IMR-90 (cell line): ENCODE measurements at regions not wholly inside any gene's neighbourhood (a gene's known extent, or its start where the extent isn't known, plus 50 kb on each side); places are given as distances from the start of the nearest gene placed in this dataset.

Experiments used
- ATAC-seq: fragments of 200-7000 bp; cut with Tn5 transposase; 2 replicates; pipeline ENCODE4 v1.9.1; 2020; ENCODE audit warnings: low read depth, mild to moderate bottlenecking, moderate library complexity
- BruUV-seq: library from RNA; stranded (reverse); fragments of 400-500 nt; replicated peaks from 2 replicates; lab custom pipeline; 2021; lab: Mats Ljungman, UMichigan
- CTCF ChIA-PET: fragments of 300-600 bp; formaldehyde crosslinking; extraction: SDS; loops from one replicate; lab custom pipeline; 2021; ENCODE audit warnings: antibody characterized with exemption; lab: Yijun Ruan, JAX
- POLR2A ChIA-PET: fragments of 300-600 bp; sonication (Branson Sonifier 250); formaldehyde crosslinking; loops from one replicate; lab custom pipeline; 2022; ENCODE audit warnings: antibody characterized with exemption; ENCODE audit not compliant: unreplicated experiment; lab: Charles Lee
- DNase-seq: peaks from one replicate; pipeline ENCODE4 v3.0.0; 2013
- H2AFZ ChIP-seq: replicated peaks from 2 replicates; pipeline ENCODE3; 2013; ENCODE audit warnings: low read length, mild to moderate bottlenecking; ENCODE audit not compliant: poor library complexity
- H2AK5ac ChIP-seq: 2 replicates; pipeline ENCODE4 v1.6.1; 2013; ENCODE audit warnings: low read depth, low read length, inconsistent platforms
- H2AK9ac ChIP-seq: replicated peaks from 2 replicates; pipeline ENCODE3; 2013; ENCODE audit warnings: mild to moderate bottlenecking, low read depth, low read length, moderate library complexity; ENCODE audit not compliant: poor library complexity
- H2BK120ac ChIP-seq: 2 replicates; pipeline ENCODE4 v1.6.1; 2013; ENCODE audit warnings: low read depth, low read length, inconsistent platforms
- H2BK15ac ChIP-seq: 3 replicates; pipeline ENCODE4 v1.6.1; 2013; ENCODE audit warnings: low read depth, low read length, inconsistent platforms
- H2BK20ac ChIP-seq: 2 replicates; pipeline ENCODE4 v1.6.1; 2013; ENCODE audit warnings: low read depth, mild to moderate bottlenecking, inconsistent platforms, low read length, moderate library complexity
- H2BK5ac ChIP-seq: 2 replicates; pipeline ENCODE4 v1.6.1; 2013; ENCODE audit warnings: mild to moderate bottlenecking, low read depth, low read length, inconsistent platforms; ENCODE audit not compliant: poor library complexity, severe bottlenecking
- H3K14ac ChIP-seq: replicated peaks from 2 replicates; pipeline ENCODE4 v1.6.1; 2013; ENCODE audit warnings: low read depth, low read length, inconsistent platforms
- H3K18ac ChIP-seq: 2 replicates; pipeline ENCODE4 v1.6.1; 2013; ENCODE audit warnings: low read depth, low read length, control low read depth
- H3K23ac ChIP-seq: 2 replicates; pipeline ENCODE4 v1.6.1; 2013; ENCODE audit warnings: low read depth, low read length, inconsistent platforms
- H3K27ac ChIP-seq: 2 replicates; pipeline ENCODE4 v1.5.1; 2013; ENCODE audit warnings: mild to moderate bottlenecking, control low read depth, low read length; ENCODE audit not compliant: insufficient read depth
- H3K27me3 ChIP-seq: 2 replicates; pipeline ENCODE4 v1.6.1; 2013; ENCODE audit warnings: low read length; ENCODE audit not compliant: control insufficient read depth, insufficient read depth
- H3K36me3 ChIP-seq: 2 replicates; pipeline ENCODE4 v1.6.1; 2013; ENCODE audit warnings: low read length, mixed read lengths; ENCODE audit not compliant: control insufficient read depth, insufficient read depth
- H3K4ac ChIP-seq: 2 replicates; pipeline ENCODE4 v1.6.1; 2013; ENCODE audit warnings: low read depth, low read length, inconsistent platforms
- H3K4me1 ChIP-seq: 2 replicates; pipeline ENCODE4 v1.6.1; 2013; ENCODE audit warnings: low read length, mixed read lengths; ENCODE audit not compliant: control insufficient read depth, insufficient read depth
- H3K4me2 ChIP-seq: 2 replicates; pipeline ENCODE4 v1.6.1; 2013; ENCODE audit warnings: low read depth, mild to moderate bottlenecking, control low read depth, low read length, moderate library complexity
- H3K4me3 ChIP-seq: 2 replicates; pipeline ENCODE4 v1.5.1; 2013; ENCODE audit warnings: low read depth, mild to moderate bottlenecking, control low read depth, low read length, moderate library complexity; ENCODE audit not compliant: insufficient read depth
- H3K56ac ChIP-seq: 2 replicates; pipeline ENCODE4 v1.6.1; 2013; ENCODE audit warnings: low read length, inconsistent platforms; ENCODE audit not compliant: insufficient read depth; ENCODE audit errors: extremely low read depth
- H3K79me1 ChIP-seq, 2 experiments: 2 replicates each; pipeline ENCODE4 v1.6.1; 2013; ENCODE audit warnings: low read length in 2 of 2, inconsistent platforms in 1 of 2, low read depth in 1 of 2
- H3K9ac ChIP-seq: 2 replicates; pipeline ENCODE4 v1.6.1; 2013; ENCODE audit warnings: low read depth, low read length, control low read depth
- H3K9me1 ChIP-seq: 2 replicates; pipeline ENCODE4 v1.6.1; 2013; ENCODE audit warnings: low read length, inconsistent platforms; ENCODE audit not compliant: insufficient read depth
- H3K9me3 ChIP-seq: 2 replicates; pipeline ENCODE4 v1.6.1; 2013; ENCODE audit warnings: low read length; ENCODE audit not compliant: control insufficient read depth, insufficient read depth
- H4K20me1 ChIP-seq: 2 replicates; pipeline ENCODE4 v1.6.1; 2013; ENCODE audit warnings: low read length, inconsistent platforms; ENCODE audit not compliant: insufficient read depth
- H4K5ac ChIP-seq: 2 replicates; pipeline ENCODE4 v1.6.1; 2013; ENCODE audit warnings: mild to moderate bottlenecking, low read depth, low read length, control low read depth
- H4K8ac ChIP-seq, 2 experiments: 2 replicates each; pipeline ENCODE4 v1.6.1; 2013; ENCODE audit warnings: low read depth in 2 of 2, low read length in 2 of 2, control low read depth in 1 of 2, inconsistent platforms in 1 of 2
- H4K91ac ChIP-seq: 2 replicates; pipeline ENCODE4 v1.6.1; 2013; ENCODE audit warnings: low read depth, low read length, inconsistent platforms; ENCODE audit not compliant: insufficient read depth
- BHLHE40 ChIP-seq: fragments of 150-350 bp; IDR thresholded peaks from 2 replicates; pipeline ENCODE4 v1.6.1; 2016; ENCODE audit warnings: mild to moderate bottlenecking, low read depth, low read length
- CEBPB ChIP-seq: IDR thresholded peaks from 2 replicates; pipeline ENCODE4 v1.6.1; 2012; ENCODE audit warnings: low read depth, low read length, improper control_type of control experiment
- CHD1 ChIP-seq: IDR thresholded peaks from 2 replicates; pipeline ENCODE4 v1.6.1; 2012; ENCODE audit warnings: low read depth, low read length, improper control_type of control experiment
- FOS ChIP-seq: fragments of 150-350 bp; IDR thresholded peaks from 2 replicates; pipeline ENCODE4 v1.6.1; 2016; ENCODE audit warnings: low read depth, low read length
- MAZ ChIP-seq: IDR thresholded peaks from 2 replicates; pipeline ENCODE4 v1.6.1; 2012; ENCODE audit warnings: low read depth, mild to moderate bottlenecking, low read length, improper control_type of control experiment, moderate library complexity, borderline replicate concordance
- NFE2L2 ChIP-seq: fragments of 150-350 bp; IDR thresholded peaks from 2 replicates; pipeline ENCODE4 v1.6.1; 2016; ENCODE audit warnings: low read depth, mild to moderate bottlenecking, low read length
- POLR2A ChIP-seq: IDR thresholded peaks from 2 replicates; pipeline ENCODE4 v1.6.1; 2012; ENCODE audit warnings: mild to moderate bottlenecking, low read depth, low read length
- SMC3 ChIP-seq: fragments of 150-350 bp; IDR thresholded peaks from 2 replicates; pipeline ENCODE4 v1.6.1; 2016; ENCODE audit warnings: low read depth, mild to moderate bottlenecking, antibody characterized with exemption, low read length, moderate library complexity
- WGBS, 2 experiments: methylation state at CpG; one replicate each; pipeline versions ENCODE4 v1.1.5 to v1.1.7; 2013; ENCODE audit warnings: missing lambda C conversion rate in 2 of 2; ENCODE audit not compliant: insufficient read length in 1 of 2; ENCODE audit errors: extremely low coverage in 2 of 2; 5-methylcytosine and 5-hydroxymethylcytosine counted together
- dilution Hi-C: fragments of 300-500 bp; cut with HindIII; formaldehyde crosslinking; loops from one replicate; pipeline ENCODE4 v1.14.3; 2018; ENCODE audit warnings: low sequenced_read_pairs; ENCODE audit not compliant: unreplicated experiment
- in situ Hi-C: fragments of 300-500 bp; cut with MboI; formaldehyde crosslinking; loops from 3 replicates; pipeline ENCODE4 v1.14.3; 2019; ENCODE audit warnings: low sequenced_read_pairs, inconsistent platforms, mixed read lengths
- intact Hi-C: fragments of 100-400 bp; cut with micrococcal nuclease; formaldehyde crosslinking; loops from 2 replicates; pipeline ENCODE4 v1.10.0; 2022
- TF ChIP-seq, protein P1 (sequence below): fragments of 150-350 bp; IDR thresholded peaks from 2 replicates; pipeline ENCODE4 v1.6.1; 2017; ENCODE audit warnings: mild to moderate bottlenecking, antibody characterized with exemption, low read length, low read depth
- TF ChIP-seq, protein P2 (sequence below): conservative IDR thresholded peaks from 2 replicates; pipeline ENCODE4 v1.5.1; 2012; ENCODE audit warnings: mild to moderate bottlenecking, low read depth, low read length, improper control_type of control experiment
- TF ChIP-seq, protein P3 (sequence below): fragments of 150-350 bp; IDR thresholded peaks from 2 replicates; pipeline ENCODE4 v1.6.1; 2016; ENCODE audit warnings: low read depth, mild to moderate bottlenecking, low read length, moderate library complexity, borderline replicate concordance

DNA sequence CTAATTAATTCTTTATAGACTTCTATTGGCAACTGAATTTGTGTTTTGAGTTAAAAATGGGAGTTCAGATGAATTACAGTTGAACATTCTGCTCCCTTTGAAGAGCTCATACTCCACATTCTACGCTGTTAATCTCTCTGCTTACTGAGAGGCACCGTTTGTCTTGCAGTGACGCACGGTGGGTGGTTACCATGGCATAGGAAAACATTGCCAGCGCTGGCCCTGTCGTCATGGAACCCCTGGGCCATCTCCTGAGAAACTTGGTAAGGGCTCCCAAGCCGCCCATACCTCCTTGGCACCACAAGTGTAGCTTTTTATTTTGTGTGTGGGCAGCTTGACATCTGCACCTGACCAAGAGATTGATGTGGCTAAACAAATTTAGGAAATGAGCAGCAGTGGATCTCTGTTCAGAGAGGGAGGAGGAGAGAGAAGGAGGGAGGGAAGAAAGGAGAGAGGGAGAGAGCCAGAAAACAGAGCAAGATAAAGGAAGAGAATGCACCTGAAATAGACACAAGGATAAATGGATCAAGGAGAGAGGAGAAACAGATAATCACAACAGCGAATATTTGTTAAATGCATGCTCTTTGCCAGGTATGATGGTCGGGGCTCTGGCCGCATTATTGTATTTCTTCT, 398.5 kb downstream of the HAPSTR1 start:
- TF ChIP-seq, protein P1, sequence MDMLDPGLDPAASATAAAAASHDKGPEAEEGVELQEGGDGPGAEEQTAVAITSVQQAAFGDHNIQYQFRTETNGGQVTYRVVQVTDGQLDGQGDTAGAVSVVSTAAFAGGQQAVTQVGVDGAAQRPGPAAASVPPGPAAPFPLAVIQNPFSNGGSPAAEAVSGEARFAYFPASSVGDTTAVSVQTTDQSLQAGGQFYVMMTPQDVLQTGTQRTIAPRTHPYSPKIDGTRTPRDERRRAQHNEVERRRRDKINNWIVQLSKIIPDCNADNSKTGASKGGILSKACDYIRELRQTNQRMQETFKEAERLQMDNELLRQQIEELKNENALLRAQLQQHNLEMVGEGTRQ, result no peak
- no peak for TF ChIP-seq SMC3
- no peak for TF ChIP-seq BHLHE40
- TF ChIP-seq FOS, result no peak
- no peak for TF ChIP-seq MAZ
- TF ChIP-seq, protein P2, sequence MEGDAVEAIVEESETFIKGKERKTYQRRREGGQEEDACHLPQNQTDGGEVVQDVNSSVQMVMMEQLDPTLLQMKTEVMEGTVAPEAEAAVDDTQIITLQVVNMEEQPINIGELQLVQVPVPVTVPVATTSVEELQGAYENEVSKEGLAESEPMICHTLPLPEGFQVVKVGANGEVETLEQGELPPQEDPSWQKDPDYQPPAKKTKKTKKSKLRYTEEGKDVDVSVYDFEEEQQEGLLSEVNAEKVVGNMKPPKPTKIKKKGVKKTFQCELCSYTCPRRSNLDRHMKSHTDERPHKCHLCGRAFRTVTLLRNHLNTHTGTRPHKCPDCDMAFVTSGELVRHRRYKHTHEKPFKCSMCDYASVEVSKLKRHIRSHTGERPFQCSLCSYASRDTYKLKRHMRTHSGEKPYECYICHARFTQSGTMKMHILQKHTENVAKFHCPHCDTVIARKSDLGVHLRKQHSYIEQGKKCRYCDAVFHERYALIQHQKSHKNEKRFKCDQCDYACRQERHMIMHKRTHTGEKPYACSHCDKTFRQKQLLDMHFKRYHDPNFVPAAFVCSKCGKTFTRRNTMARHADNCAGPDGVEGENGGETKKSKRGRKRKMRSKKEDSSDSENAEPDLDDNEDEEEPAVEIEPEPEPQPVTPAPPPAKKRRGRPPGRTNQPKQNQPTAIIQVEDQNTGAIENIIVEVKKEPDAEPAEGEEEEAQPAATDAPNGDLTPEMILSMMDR, result no peak
- TF ChIP-seq NFE2L2, result no peak
- TF ChIP-seq CEBPB, result no peak
- no peak for TF ChIP-seq CHD1
- TF ChIP-seq, protein P3, sequence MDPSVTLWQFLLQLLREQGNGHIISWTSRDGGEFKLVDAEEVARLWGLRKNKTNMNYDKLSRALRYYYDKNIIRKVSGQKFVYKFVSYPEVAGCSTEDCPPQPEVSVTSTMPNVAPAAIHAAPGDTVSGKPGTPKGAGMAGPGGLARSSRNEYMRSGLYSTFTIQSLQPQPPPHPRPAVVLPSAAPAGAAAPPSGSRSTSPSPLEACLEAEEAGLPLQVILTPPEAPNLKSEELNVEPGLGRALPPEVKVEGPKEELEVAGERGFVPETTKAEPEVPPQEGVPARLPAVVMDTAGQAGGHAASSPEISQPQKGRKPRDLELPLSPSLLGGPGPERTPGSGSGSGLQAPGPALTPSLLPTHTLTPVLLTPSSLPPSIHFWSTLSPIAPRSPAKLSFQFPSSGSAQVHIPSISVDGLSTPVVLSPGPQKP, result no peak
- TF ChIP-seq POLR2A, result no peak
- CTCF ChIA-PET, result no interaction called here
- Histone ChIP-seq H3K4me2 (no peak overlapping the region), H4K20me1 (no peaks in the 10 kb centered on the region), H3K4me3 (no peak overlapping the region), H2BK120ac (no peak overlapping the region), H2AFZ (no peak overlapping the region), H3K79me1 (no peaks in the 10 kb centered on the region), H2BK5ac (no peak overlapping the region), H3K27me3 (no peaks in the 10 kb centered on the region), H3K9ac (no peak overlapping the region), H3K23ac (no peak overlapping the region), H3K4me1 (no peaks in the 10 kb centered on the region), H4K8ac (no peak overlapping the region), H3K36me3 (no peaks in the 10 kb centered on the region), H3K9me1 (no peaks in the 10 kb centered on the region), H4K91ac (no peak overlapping the region), H3K56ac (no peak overlapping the region), H3K14ac (no peak overlapping the region), H4K5ac (no peak overlapping the region), H2AK5ac (no peak overlapping the region), H3K9me3 (peaks cover 10% of the 10 kb centered on the region), H2BK20ac (no peak overlapping the region), H3K4ac (no peak overlapping the region), H2BK15ac (no peak overlapping the region), H3K27ac (no peak overlapping the region), H2AK9ac (no peak overlapping the region), H3K18ac (no peak overlapping the region)
- ATAC-seq, result no peak
- DNase-seq, result no peak
- no CpG with 5 or more reads among the region's 10 CpGs for WGBS, 2 experiments
- POLR2A ChIA-PET, result no interaction called here
- in situ Hi-C loops, result no loop called here
- dilution Hi-C loops, result no loop called here
- BruUV-seq, result no TSS peak
- intact Hi-C loops, result no loop called here
